ENCODE measurements at regions not wholly inside any gene's neighbourhood (a gene's known extent, or its start where the extent isn't known, plus 50 kb on each side); places are given as distances from the start of the nearest gene placed in this dataset.

DNA sequence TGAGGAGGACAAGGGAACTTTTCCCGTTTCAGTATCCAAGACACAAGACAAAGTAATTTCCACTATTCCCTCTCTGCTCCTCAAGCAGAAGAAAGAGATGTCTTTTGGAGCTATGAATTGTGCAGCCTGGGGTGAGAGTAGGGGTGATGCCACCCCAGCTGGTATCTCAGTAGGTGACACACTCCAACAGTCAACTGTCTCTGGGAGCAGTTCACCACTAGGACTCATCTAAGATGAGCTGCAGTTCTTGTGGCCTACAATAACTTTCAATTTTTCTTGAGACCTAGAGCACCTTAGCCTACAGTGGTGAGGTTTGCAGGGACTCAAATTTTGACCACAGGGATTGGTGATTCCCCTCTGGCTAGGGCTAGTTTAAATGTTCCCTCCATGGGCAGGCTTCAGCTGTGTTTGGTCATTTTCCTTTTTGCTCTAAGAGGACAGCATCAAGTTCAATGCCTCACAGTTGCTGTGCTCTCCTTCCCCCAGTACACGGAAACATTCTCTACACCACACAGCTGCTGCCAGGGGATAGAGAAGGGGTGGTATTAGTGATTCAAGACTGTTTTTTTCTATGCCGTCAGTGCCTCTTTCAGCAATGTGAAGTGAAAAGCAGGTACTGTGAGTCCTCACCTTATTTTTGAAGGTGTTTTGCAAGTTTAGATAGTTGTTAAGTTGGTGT, 278.6 kb upstream of the RORB start:
- no peak for TF ChIP-seq SIN3A (IDR thresholded peaks at IDR 0.05; ENCODE audit: borderline replicate concordance, insufficient read depth, low read length)
- TF ChIP-seq TAF1 (IDR thresholded peaks at IDR 0.05; ENCODE audit: borderline replicate concordance, insufficient read depth, low read length), result no peak
- TF ChIP-seq, protein P1, sequence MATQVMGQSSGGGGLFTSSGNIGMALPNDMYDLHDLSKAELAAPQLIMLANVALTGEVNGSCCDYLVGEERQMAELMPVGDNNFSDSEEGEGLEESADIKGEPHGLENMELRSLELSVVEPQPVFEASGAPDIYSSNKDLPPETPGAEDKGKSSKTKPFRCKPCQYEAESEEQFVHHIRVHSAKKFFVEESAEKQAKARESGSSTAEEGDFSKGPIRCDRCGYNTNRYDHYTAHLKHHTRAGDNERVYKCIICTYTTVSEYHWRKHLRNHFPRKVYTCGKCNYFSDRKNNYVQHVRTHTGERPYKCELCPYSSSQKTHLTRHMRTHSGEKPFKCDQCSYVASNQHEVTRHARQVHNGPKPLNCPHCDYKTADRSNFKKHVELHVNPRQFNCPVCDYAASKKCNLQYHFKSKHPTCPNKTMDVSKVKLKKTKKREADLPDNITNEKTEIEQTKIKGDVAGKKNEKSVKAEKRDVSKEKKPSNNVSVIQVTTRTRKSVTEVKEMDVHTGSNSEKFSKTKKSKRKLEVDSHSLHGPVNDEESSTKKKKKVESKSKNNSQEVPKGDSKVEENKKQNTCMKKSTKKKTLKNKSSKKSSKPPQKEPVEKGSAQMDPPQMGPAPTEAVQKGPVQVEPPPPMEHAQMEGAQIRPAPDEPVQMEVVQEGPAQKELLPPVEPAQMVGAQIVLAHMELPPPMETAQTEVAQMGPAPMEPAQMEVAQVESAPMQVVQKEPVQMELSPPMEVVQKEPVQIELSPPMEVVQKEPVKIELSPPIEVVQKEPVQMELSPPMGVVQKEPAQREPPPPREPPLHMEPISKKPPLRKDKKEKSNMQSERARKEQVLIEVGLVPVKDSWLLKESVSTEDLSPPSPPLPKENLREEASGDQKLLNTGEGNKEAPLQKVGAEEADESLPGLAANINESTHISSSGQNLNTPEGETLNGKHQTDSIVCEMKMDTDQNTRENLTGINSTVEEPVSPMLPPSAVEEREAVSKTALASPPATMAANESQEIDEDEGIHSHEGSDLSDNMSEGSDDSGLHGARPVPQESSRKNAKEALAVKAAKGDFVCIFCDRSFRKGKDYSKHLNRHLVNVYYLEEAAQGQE (IDR thresholded peaks at IDR 0.05; ENCODE audit: insufficient read depth in 1 of 2, low read depth in 2 of 2, low read length in 2 of 2), result no peak
- no peak for TF ChIP-seq POLR2AphosphoS5 (IDR thresholded peaks at IDR 0.05; ENCODE audit: low read depth, low read length)
- no peak for TF ChIP-seq FOXP2 (optimal IDR thresholded peaks at IDR 0.05; ENCODE audit: borderline replicate concordance, extremely low read depth, extremely low read length, insufficient read depth)

GRCh38 chr9:74220327-74220726, 276.8 kb upstream of the RORB start:
- TF ChIP-seq POLR2AphosphoS5 (IDR thresholded peaks at IDR 0.05; ENCODE audit: low read depth, low read length), result no peak
- TF ChIP-seq, protein P1 (IDR thresholded peaks at IDR 0.05; ENCODE audit: insufficient read depth in 1 of 2, low read depth in 2 of 2, low read length in 2 of 2), result no peak
- no peak for TF ChIP-seq SIN3A (IDR thresholded peaks at IDR 0.05; ENCODE audit: borderline replicate concordance, insufficient read depth, low read length)
- TF ChIP-seq FOXP2 (optimal IDR thresholded peaks at IDR 0.05; ENCODE audit: borderline replicate concordance, extremely low read depth, extremely low read length, insufficient read depth), result no peak
- no peak for TF ChIP-seq TAF1 (IDR thresholded peaks at IDR 0.05; ENCODE audit: borderline replicate concordance, insufficient read depth, low read length)

DNA sequence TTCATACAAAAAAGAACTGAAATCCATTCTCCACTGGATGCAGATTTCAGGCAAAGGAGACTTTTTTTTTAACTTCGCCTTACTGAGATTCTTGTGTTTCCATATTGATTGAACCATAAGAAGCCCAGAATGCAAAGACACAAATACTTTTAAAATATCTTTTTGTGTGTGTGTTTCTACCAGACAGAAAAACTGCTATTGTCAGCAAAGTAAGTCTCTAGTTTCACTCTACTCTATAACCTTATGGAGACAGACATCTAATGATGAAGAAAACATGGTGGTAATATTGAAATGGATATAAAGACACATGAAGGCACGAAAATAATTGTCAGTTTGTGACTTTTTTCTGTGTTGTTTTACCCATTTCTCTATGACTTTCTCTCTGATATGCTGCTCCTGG, 260.3 kb upstream of the RORB start:
- TF ChIP-seq FOXP2 (optimal IDR thresholded peaks at IDR 0.05; ENCODE audit: borderline replicate concordance, extremely low read depth, extremely low read length, insufficient read depth) (no peak), SIN3A (IDR thresholded peaks at IDR 0.05; ENCODE audit: borderline replicate concordance, insufficient read depth, low read length) (no peak), POLR2AphosphoS5 (IDR thresholded peaks at IDR 0.05; ENCODE audit: low read depth, low read length) (no peak), TAF1 (IDR thresholded peaks at IDR 0.05; ENCODE audit: borderline replicate concordance, insufficient read depth, low read length) (no peak)
- TF ChIP-seq, protein P1 (IDR thresholded peaks at IDR 0.05; ENCODE audit: insufficient read depth in 1 of 2, low read depth in 2 of 2, low read length in 2 of 2), result no peak

DNA sequence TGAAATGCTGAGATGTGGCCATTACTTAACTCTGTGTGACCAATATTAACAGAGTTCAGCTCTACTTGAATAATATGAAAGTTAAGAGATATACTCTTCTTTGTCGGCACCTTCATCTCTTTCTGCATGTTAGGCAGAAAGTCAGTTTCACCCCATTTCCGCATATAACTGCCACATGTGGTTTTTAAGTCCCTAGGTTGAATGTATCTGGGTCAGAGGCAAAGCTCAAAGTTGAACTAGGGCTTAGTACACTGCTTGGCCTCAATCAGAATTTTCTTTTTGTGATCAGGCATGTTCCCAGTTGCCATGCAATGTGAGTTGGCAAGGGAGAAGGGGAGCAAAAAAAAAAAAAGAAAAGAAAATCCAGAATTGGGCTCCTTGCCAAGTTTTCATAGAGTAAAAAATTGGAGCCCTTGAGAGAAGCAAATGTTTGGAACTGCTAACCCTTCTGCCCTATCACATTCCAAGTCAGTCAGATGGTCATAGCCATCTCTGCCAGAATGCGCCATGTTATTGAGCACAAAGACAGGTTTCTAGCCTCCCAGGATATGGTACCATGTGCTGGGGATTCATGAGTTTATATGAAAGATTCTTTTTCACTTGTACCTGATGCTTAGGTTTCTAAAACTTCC, 251.2 kb upstream of the RORB start:
- TF ChIP-seq POLR2AphosphoS5 (IDR thresholded peaks at IDR 0.05; ENCODE audit: low read depth, low read length) (no peak), FOXP2 (optimal IDR thresholded peaks at IDR 0.05; ENCODE audit: borderline replicate concordance, extremely low read depth, extremely low read length, insufficient read depth) (no peak), TAF1 (IDR thresholded peaks at IDR 0.05; ENCODE audit: borderline replicate concordance, insufficient read depth, low read length) (no peak), SIN3A (IDR thresholded peaks at IDR 0.05; ENCODE audit: borderline replicate concordance, insufficient read depth, low read length) (no peak)
- TF ChIP-seq, protein P1 (IDR thresholded peaks at IDR 0.05; ENCODE audit: insufficient read depth in 1 of 2, low read depth in 2 of 2, low read length in 2 of 2), result no peak

Measured in PFSK-1 (cell line).